Neural crest cell (in vitro differentiated cells): ENCODE measurements at regions not wholly inside any gene's neighbourhood (a gene's known extent, or its start where the extent isn't known, plus 50 kb on each side); places are given as distances from the start of the nearest gene placed in this dataset.

ENCODE experiments used
- DNase-seq: peaks from one replicate; pipeline ENCODE4 v3.0.0; 2021; ENCODE audit warnings: low read depth, mixed read lengths, low spot score
- H3K27ac Mint-ChIP-seq: one replicate; pipeline ENCODE4 v1.8.0; 2021; ENCODE audit warnings: mild to moderate bottlenecking, mixed read lengths; ENCODE audit not compliant: unreplicated experiment
- H3K27me3 Mint-ChIP-seq: 2 replicates; pipeline ENCODE4 v1.8.0; 2021; ENCODE audit warnings: low read depth, mild to moderate bottlenecking, mixed read lengths
- H3K36me3 Mint-ChIP-seq: 2 replicates; pipeline ENCODE4 v1.8.0; 2021; ENCODE audit warnings: low read depth, mild to moderate bottlenecking, mixed read lengths
- H3K4me1 Mint-ChIP-seq: 2 replicates; pipeline ENCODE4 v1.8.0; 2021; ENCODE audit warnings: mixed read lengths
- H3K4me3 Mint-ChIP-seq: one replicate; pipeline ENCODE4 v1.8.0; 2021; ENCODE audit warnings: mild to moderate bottlenecking, mixed read lengths
- H3K9me3 Mint-ChIP-seq: 2 replicates; pipeline ENCODE4 v1.8.0; 2021; ENCODE audit warnings: mixed read lengths
- CTCF ChIP-seq: fragments of 200-600 bp; sonication (generic); conservative IDR thresholded peaks from 2 replicates; pipeline ENCODE4 v1.5.0; 2021; ENCODE audit warnings: antibody characterized with exemption, mild to moderate bottlenecking

- TF ChIP-seq CTCF: no peak
- Mint-ChIP-seq H3K9me3 (peaks cover 11% of the 10 kb centered on the region), H3K4me3 (no peak overlapping the region), H3K27me3 (no peaks in the 10 kb centered on the region), H3K4me1 (no peaks in the 10 kb centered on the region), H3K36me3 (peaks cover 6% of the 10 kb centered on the region), H3K27ac (no peak overlapping the region)
- DNase-seq: no peak
Measured at GRCh38 chr11:36985562-36985961, 387.5 kb upstream of the RAG2 start.

GRCh38 chr11:36976741-36977140, 378.7 kb upstream of the RAG2 start:
- Mint-ChIP-seq H3K4me1 (no peaks in the 10 kb centered on the region), H3K36me3 (peaks cover 6% of the 10 kb centered on the region), H3K27ac (no peak overlapping the region), H3K27me3 (no peaks in the 10 kb centered on the region), H3K4me3 (no peak overlapping the region), H3K9me3 (peaks cover 9% of the 10 kb centered on the region)
- no peak for TF ChIP-seq CTCF
- no peak for DNase-seq

GRCh38 chr11:36974771-36975170, 376.7 kb upstream of the RAG2 start:
- DNase-seq: no peak
- Mint-ChIP-seq H3K36me3 (no peaks in the 10 kb centered on the region), H3K9me3 (no peaks in the 10 kb centered on the region), H3K27me3 (no peaks in the 10 kb centered on the region), H3K4me1 (no peaks in the 10 kb centered on the region), H3K4me3 (no peak overlapping the region), H3K27ac (no peak overlapping the region)
- TF ChIP-seq CTCF: no peak

- peaks cover under 1% of the 10 kb centered on the region for H3K9me3 Mint-ChIP-seq
- TF ChIP-seq CTCF: no peak
Measured at GRCh38 chr11:36953976-36954375, 355.9 kb upstream of the RAG2 start.

GRCh38 chr11:36948460-36949127, 350.6 kb upstream of the RAG2 start:
- Mint-ChIP-seq H3K27me3 (peaks cover 2% of the 10 kb centered on the region), H3K4me3 (no peak overlapping the region), H3K4me1 (no peaks in the 10 kb centered on the region), H3K36me3 (no peaks in the 10 kb centered on the region), H3K27ac (no peak overlapping the region), H3K9me3 (no peaks in the 10 kb centered on the region)
- DNase-seq: no peak
- TF ChIP-seq CTCF: no peak

More at GRCh38 chr11:36953976-36954375, 355.9 kb upstream of the RAG2 start:
- H3K27me3 Mint-ChIP-seq: peaks cover 2% of the 10 kb centered on the region
- no peak for DNase-seq
- no peak overlapping the region for H3K4me3 Mint-ChIP-seq
- H3K27ac Mint-ChIP-seq: no peak overlapping the region
- H3K36me3 Mint-ChIP-seq: no peaks in the 10 kb centered on the region
- H3K4me1 Mint-ChIP-seq: no peaks in the 10 kb centered on the region
